Vagina (tissue), 2 donors: ENCODE measurements at regions not wholly inside any gene's neighbourhood (a gene's known extent, or its start where the extent isn't known, plus 50 kb on each side); places are given as distances from the start of the nearest gene placed in this dataset.

Experiments used
- CTCF ChIP-seq, 3 experiments: fragments of 450-650 bp in 2 of 3; fragments of 200-600 bp in 1 of 3; sonication (generic) in 1 of 3; IDR thresholded peaks; one replicate each; pipeline ENCODE4 v1.5.1; 2017 to 2019; ENCODE audit warnings: antibody characterized with exemption in 3 of 3, mild to moderate bottlenecking in 2 of 3, moderate library complexity in 2 of 3
- POLR2A ChIP-seq, 2 donors: fragments of 450-650 bp; IDR thresholded peaks; one replicate each; pipeline ENCODE4 v1.6.1; 2017; ENCODE audit warnings: antibody characterized with exemption in 2 of 2, mild to moderate bottlenecking in 2 of 2, moderate library complexity in 2 of 2
- POLR2AphosphoS5 ChIP-seq, 2 donors: sonication (generic); formaldehyde crosslinking; IDR thresholded peaks; one replicate each; pipeline ENCODE4 v1.9.0; 2017; ENCODE audit warnings: antibody characterized with exemption in 2 of 2, mild to moderate bottlenecking in 2 of 2, low read depth in 1 of 2; ENCODE audit not compliant: insufficient read depth in 1 of 2

DNA sequence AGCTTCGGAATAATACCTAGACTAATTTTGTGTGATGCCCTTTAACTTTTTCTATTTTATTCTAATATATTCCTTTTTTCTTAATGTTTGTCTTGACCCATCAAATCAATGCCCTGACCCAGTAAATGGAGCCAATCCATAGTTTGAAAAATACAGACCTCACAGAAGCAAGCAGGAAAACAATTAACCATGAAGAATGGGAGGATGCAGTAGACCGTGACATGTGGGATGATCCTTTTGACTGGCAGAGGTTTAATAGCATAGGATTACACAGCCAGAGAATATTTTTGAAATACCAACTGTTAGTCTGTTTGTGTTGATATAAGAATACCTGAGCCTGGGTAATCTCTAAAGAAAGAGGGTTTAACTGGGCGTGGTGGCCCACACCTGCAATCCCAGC lies 142.6 kb upstream of the NEBL start:
- TF ChIP-seq CTCF (IDR thresholded peaks at IDR 0.05) (no peak), POLR2A (IDR thresholded peaks at IDR 0.05) (no peak), POLR2AphosphoS5 (IDR thresholded peaks at IDR 0.05; ENCODE audit: insufficient read depth in 1 of 2, low read depth in 1 of 2) (no peak)
